Skeletal muscle tissue (tissue), 3 donors: ENCODE measurements at regions not wholly inside any gene's neighbourhood (a gene's known extent, or its start where the extent isn't known, plus 50 kb on each side); places are given as distances from the start of the nearest gene placed in this dataset.

Source experiments
- H3K27ac ChIP-seq: one replicate; pipeline ENCODE4 v1.7.0; 2013; ENCODE audit warnings: mild to moderate bottlenecking, low read depth, low read length, inconsistent platforms
- H3K27me3 ChIP-seq, 3 donors: one replicate each; pipeline ENCODE4 v1.7.0; 2013; ENCODE audit warnings: low read length in 3 of 3; ENCODE audit not compliant: control insufficient read depth in 3 of 3, insufficient read depth in 3 of 3
- H3K36me3 ChIP-seq, 3 donors: one replicate each; pipeline ENCODE4 v1.7.0; 2013; ENCODE audit warnings: low read length in 3 of 3; ENCODE audit not compliant: control insufficient read depth in 3 of 3, insufficient read depth in 3 of 3
- H3K4me1 ChIP-seq, 3 donors: one replicate each; pipeline ENCODE4 v1.7.0; 2013; ENCODE audit warnings: low read length in 3 of 3, mild to moderate bottlenecking in 3 of 3; ENCODE audit not compliant: control insufficient read depth in 3 of 3, insufficient read depth in 3 of 3
- H3K4me3 ChIP-seq, 3 donors: one replicate each; pipeline ENCODE4 v1.7.0; 2013; ENCODE audit warnings: low read length in 3 of 3
- H3K9ac ChIP-seq, 3 donors: one replicate each; pipeline ENCODE4 v1.7.0; 2013; ENCODE audit warnings: low read length in 3 of 3, mild to moderate bottlenecking in 3 of 3, moderate library complexity in 2 of 3, low read depth in 1 of 3
- H3K9me3 ChIP-seq, 3 donors: one replicate each; pipeline ENCODE4 v1.7.0; 2013; ENCODE audit warnings: low read length in 3 of 3; ENCODE audit not compliant: control insufficient read depth in 3 of 3
- donor health status: Osteomylitis.

DNA sequence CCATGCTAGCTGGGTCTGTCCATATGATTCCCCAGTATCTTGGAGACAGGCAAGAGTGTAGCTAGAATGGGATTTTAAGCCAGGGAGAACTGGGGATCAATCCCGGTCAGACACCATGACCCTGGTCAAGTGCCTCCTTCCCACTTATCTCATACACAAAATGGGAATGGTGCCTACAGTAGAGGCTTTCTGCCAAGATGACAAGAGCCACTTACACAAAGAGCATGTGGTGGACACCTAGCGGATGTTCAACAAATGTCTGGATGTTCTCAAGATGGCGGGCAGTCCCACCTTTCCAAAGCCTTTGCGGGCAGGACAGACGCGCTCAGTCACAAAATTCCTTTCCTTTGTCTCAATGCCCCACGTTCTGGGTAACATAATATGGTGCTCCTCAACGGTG, 57.3 kb downstream of the MAF start:
- Histone ChIP-seq H3K36me3 (no peaks in the 10 kb centered on the region), H3K9me3 (no peaks in the 10 kb centered on the region), H3K4me3 (no peak overlapping the region), H3K27me3 (no peaks in the 10 kb centered on the region), H3K4me1 (peaks cover 18 to 29% (median 20%) of the 10 kb centered on the region in 3 donors), H3K9ac (no peak overlapping the region), H3K27ac (peak overlapping the region; percentile 90)

DNA sequence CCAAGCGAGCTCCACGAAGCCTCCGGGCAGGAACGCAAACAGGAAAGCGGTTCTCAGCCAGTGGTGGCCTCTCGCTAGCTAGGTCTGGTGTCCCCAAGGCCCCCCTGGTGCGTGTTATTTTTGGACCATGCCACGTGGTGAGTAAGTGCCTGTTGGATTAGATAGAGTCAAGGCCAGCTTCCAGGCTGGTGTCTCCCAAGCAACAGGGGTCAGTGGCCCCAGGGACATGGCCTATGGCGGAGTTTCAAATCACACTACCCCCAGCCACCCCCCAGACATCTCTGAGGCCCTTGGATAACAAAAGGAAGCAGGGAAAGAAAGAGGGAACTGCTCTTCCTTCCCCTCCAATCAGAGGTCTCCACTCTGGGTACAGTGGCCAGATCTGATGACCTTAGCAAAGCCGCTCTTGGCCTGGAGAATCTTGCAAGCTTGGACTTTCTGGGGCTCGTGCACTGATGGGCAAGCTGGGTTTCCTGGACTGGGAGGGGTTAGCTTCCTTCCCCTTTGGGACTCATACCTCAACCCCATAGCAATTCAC, 58.2 kb downstream of the MAF start:
- H3K9ac ChIP-seq, result peak overlapping the region; percentile 57 to 76 (median 59)
- peak overlapping the region; percentile 48 to 59 (median 55) for H3K4me3 ChIP-seq
- H3K27me3 ChIP-seq, result no peaks in the 10 kb centered on the region
- peaks cover 18 to 34% (median 22%) of the 10 kb centered on the region in 3 donors for H3K4me1 ChIP-seq
- no peaks in the 10 kb centered on the region for H3K36me3 ChIP-seq
- no peaks in the 10 kb centered on the region for H3K9me3 ChIP-seq
- H3K27ac ChIP-seq, result peak overlapping the region; percentile 90

DNA sequence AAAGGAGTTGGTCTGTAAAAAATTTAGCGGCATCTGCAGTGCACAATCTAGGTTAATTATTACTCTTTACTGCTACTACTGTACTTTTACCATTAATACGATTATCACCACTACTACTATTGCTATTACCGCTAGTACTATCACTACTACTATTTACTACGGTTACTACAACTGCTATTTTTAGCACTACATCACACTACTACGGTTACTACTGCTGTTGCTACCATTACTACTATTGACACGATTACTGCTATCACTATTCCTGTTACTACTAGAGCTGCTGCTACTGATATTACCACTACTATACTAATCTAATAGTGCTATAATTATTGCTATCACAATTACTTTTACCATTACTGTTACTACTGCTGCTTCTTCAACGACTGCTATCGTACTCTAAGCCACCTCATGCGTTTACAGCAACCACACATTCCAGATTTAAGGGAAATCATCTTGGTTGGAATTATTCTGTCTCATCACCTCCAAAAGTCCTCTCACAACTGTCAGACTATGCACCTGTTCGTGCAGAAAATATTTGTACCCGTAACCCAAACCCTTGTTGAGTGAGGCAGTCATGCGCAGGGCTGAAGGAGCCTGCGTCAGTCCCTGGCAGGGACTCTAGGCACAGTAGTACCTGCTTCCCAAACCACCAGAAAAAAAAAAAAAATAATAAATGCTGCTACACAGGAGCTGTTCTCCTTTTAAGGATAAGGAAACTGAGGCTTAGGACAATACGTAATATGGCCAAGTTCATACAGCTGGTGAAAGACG, 59.5 kb downstream of the MAF start:
- Histone ChIP-seq H3K27ac (peak overlapping the region; percentile 90), H3K4me1 (peaks cover 20 to 40% (median 26%) of the 10 kb centered on the region in 3 donors), H3K9me3 (no peaks in the 10 kb centered on the region), H3K4me3 (peak overlapping the region in 1 of 3 donors; percentile 50), H3K27me3 (no peaks in the 10 kb centered on the region), H3K9ac (peak overlapping the region; percentile 55 to 76 (median 59)), H3K36me3 (no peaks in the 10 kb centered on the region)

DNA sequence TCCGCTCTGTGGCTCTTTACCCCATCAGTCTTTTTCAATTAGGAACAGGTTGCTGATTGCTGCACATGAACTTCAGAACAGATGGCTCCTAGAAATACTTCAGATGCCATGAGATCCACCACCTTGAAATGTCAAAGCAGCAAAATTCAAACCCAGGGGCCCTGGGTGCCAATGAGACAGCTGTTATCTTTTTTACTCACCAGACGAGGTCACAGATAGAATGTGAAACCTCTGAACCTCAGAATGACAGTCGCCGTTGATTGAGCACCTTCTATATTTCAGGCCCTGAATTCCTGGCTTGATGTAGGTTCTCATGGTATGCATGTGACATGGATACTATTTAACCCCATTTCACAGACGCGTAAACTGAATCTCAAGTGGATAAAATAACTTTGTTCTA, 63.0 kb downstream of the MAF start:
- Histone ChIP-seq H3K9me3 (no peaks in the 10 kb centered on the region), H3K27ac (peak overlapping the region; percentile 61), H3K27me3 (no peaks in the 10 kb centered on the region), H3K9ac (peak overlapping the region in 1 of 3 donors; percentile 40), H3K4me3 (no peak overlapping the region), H3K4me1 (peaks cover 28 to 52% (median 37%) of the 10 kb centered on the region in 3 donors), H3K36me3 (no peaks in the 10 kb centered on the region)

DNA sequence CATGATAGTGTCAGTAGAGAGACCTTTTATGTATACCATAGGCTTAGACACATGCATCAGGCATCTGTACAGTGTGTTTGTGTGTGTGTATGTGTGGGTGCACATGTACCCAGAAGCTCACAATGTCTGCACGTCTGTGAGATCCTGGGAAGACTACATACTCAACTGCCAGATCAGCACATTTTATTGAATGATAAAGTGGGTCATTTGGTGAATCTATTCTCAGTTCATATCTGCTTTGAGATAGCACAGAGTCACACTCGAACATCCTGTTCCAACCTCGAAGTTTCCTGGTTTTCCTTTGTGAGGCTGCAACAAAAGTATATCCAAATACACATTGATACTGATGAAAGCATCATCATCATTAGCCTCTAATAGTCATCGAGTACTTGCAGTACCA, 63.6 kb downstream of the MAF start:
- Histone ChIP-seq H3K4me1 (peaks cover 24 to 52% (median 33%) of the 10 kb centered on the region in 3 donors), H3K9me3 (no peaks in the 10 kb centered on the region), H3K4me3 (no peak overlapping the region), H3K27me3 (no peaks in the 10 kb centered on the region), H3K36me3 (no peaks in the 10 kb centered on the region), H3K27ac (peak overlapping the region; percentile 61), H3K9ac (no peak overlapping the region)

DNA sequence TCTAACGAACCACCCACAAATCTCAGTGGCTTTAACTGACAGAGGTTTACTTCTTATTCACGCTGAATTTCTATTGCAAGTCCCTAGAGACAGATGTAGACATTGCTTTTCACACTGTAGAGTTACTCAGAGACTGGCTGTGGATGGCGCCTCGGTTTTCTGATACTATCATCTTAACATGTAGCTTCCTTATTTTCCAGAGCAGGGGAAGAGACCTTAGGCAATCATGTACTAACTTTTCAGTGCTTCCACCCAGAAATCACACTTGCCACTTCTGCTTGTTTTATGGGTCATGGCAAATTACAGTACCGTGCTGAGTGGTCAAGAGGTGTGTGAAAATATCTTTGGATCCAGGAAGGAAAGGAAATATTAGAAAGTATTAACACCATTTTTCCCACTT, 65.4 kb downstream of the MAF start:
- no peaks in the 10 kb centered on the region for H3K27me3 ChIP-seq
- no peak overlapping the region for H3K4me3 ChIP-seq
- H3K27ac ChIP-seq, result peak overlapping the region; percentile 90
- no peaks in the 10 kb centered on the region for H3K36me3 ChIP-seq
- peaks cover 12 to 39% (median 22%) of the 10 kb centered on the region in 3 donors for H3K4me1 ChIP-seq
- H3K9ac ChIP-seq, result no peak overlapping the region
- no peaks in the 10 kb centered on the region for H3K9me3 ChIP-seq

DNA sequence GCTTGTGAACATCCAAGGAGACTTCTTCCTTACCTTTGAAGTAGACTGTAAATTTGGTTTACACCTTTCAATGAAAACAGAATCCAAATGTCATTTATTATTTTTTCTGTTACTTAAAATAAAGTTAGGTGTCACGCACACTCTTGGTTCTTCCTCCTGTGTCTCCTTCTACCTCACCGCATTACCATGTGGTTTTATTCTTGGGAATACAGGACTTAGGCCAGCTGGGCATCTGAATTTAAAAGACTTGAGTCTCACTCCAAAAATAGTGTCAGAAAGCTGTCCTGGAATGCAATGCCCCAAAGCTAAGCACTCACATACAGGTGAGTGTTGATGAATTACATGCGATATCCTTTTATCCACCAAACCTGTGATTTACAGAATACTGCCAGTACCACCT, 66.4 kb downstream of the MAF start:
- H3K9ac ChIP-seq, result no peak overlapping the region
- H3K27me3 ChIP-seq, result no peaks in the 10 kb centered on the region
- peak overlapping the region; percentile 90 for H3K27ac ChIP-seq
- peaks cover 10 to 37% (median 22%) of the 10 kb centered on the region in 3 donors for H3K4me1 ChIP-seq
- no peaks in the 10 kb centered on the region for H3K9me3 ChIP-seq
- H3K36me3 ChIP-seq, result no peaks in the 10 kb centered on the region
- no peak overlapping the region for H3K4me3 ChIP-seq

DNA sequence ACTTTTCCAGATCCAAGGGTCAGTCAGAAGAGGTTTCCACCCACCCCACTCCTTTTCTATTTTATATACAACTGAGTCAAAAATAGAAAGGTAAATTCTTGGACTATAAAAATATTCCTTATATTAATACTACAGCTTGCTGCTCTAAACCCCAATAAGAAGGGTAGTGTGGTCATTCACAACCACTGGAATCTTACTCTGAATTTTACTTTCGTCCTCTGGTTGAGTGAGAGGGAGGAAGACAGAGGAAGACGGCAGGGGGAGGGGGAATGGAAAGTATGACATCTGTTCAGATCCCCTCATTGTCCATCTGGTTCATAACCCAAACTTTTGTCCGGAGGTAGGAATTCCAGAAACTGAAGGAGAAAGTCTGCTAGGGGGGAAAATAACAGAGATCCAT, 67.2 kb downstream of the MAF start:
- H3K9me3 ChIP-seq, result no peaks in the 10 kb centered on the region
- peak overlapping the region; percentile 90 for H3K27ac ChIP-seq
- H3K4me3 ChIP-seq, result no peak overlapping the region
- peak overlapping the region; percentile 40 to 69 (median 47) for H3K9ac ChIP-seq
- no peaks in the 10 kb centered on the region for H3K36me3 ChIP-seq
- H3K27me3 ChIP-seq, result no peaks in the 10 kb centered on the region
- peaks cover 17 to 42% (median 29%) of the 10 kb centered on the region in 3 donors for H3K4me1 ChIP-seq

DNA sequence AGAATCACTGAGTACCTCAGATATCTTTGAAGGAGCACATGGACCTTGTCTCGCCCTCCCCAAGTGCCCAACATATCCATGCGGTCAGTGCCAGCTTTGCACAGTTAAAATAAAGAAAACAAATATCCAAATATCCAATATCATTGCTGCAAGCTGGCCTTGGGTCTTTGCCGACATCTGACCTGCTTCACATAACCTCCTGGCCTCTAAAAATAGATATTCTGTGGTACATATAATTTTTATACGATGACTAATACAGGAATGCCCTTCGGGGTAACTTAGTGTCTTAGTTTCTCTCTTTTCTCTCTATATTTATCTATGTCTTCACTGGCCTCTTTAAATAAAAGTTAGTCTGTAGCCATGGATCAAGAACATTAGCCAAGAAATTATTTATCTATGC, 67.8 kb downstream of the MAF start:
- H3K27me3 ChIP-seq, result no peaks in the 10 kb centered on the region
- peak overlapping the region; percentile 90 for H3K27ac ChIP-seq
- peak overlapping the region; percentile 40 to 69 (median 47) for H3K9ac ChIP-seq
- no peaks in the 10 kb centered on the region for H3K36me3 ChIP-seq
- H3K9me3 ChIP-seq, result no peaks in the 10 kb centered on the region
- peak overlapping the region in 1 of 3 donors; percentile 23 for H3K4me3 ChIP-seq
- peaks cover 19 to 47% (median 33%) of the 10 kb centered on the region in 3 donors for H3K4me1 ChIP-seq

DNA sequence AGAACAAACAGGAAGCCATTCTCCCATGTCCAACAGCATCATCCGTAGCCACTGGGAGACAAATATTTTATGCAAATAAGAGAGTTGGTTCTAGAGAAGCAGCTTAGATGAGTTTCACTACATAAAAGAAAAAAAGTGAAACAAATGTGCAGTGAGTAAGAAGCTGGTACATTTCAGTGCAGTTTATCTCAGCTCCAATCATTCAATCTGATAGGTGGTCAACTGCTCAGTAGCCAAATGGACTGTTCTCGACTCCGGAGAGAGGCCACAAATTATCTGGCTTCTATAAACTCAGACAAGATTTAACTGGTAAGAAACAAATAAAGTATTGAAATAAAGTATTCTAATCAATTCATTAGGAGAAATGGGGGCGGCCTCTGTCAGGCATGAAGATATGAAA, 68.3 kb downstream of the MAF start:
- Histone ChIP-seq H3K27ac (peak overlapping the region; percentile 90), H3K4me1 (peaks cover 19 to 42% (median 31%) of the 10 kb centered on the region in 3 donors), H3K27me3 (no peaks in the 10 kb centered on the region), H3K36me3 (no peaks in the 10 kb centered on the region), H3K9me3 (no peaks in the 10 kb centered on the region), H3K4me3 (peak overlapping the region in 1 of 3 donors; percentile 23), H3K9ac (peak overlapping the region in 2 of 3 donors; percentile 32 to 40)
